SK-N-MC (cell line): ENCODE measurements at regions not wholly inside any gene's neighbourhood (a gene's known extent, or its start where the extent isn't known, plus 50 kb on each side); places are given as distances from the start of the nearest gene placed in this dataset.

Experiments used
- EZH2 ChIP-seq: fragments of 200-600 bp; sonication (generic); IDR thresholded peaks from one replicate; pipeline ENCODE4 v1.6.1; 2017; ENCODE audit warnings: antibody characterized with exemption
- FOXP2 ChIP-seq: optimal IDR thresholded peaks from 2 replicates; pipeline ENCODE3; 2011; ENCODE audit warnings: mild to moderate bottlenecking, moderate library complexity; ENCODE audit not compliant: insufficient read depth; ENCODE audit errors: extremely low read length, control extremely low read depth
- POLR2AphosphoS5 ChIP-seq: IDR thresholded peaks from 2 replicates; pipeline ENCODE4 v1.6.1; 2012; ENCODE audit warnings: mild to moderate bottlenecking, low read depth, low read length, borderline replicate concordance

- TF ChIP-seq EZH2 (no peak), POLR2AphosphoS5 (no peak), FOXP2 (no peak)
Measured at GRCh38 chr9:99732715-99733114, 89.0 kb upstream of the NR4A3 start.
